ENCODE measurements at regions not wholly inside any gene's neighbourhood (a gene's known extent, or its start where the extent isn't known, plus 50 kb on each side); places are given as distances from the start of the nearest gene placed in this dataset.

GRCh38 chr2:215695861-215696260 is 260.0 kb upstream of the FN1 start:
- H4K20me1 ChIP-seq (replicated peaks in 1 of 2; ENCODE audit: control insufficient read depth in 1 of 2, insufficient read depth in 2 of 2, low read length in 2 of 2) = no peaks in the 10 kb centered on the region
- no peak overlapping the region for H2AK5ac ChIP-seq (ENCODE audit: low read depth, low read length)
- ChIA-PET POLR2A (ENCODE audit: partially characterized antibody) (no interaction called here), CTCF (ENCODE audit: partially characterized antibody) (interaction anchor here (1.0 kb wide), 1 partner anchor 22 kb away, joined by 3 read pairs; no protein-coding TSS in a partner anchor)
- no peak overlapping the region for H2BK15ac ChIP-seq (ENCODE audit: low read length)
- no peaks in the 10 kb centered on the region for H3K9me3 ChIP-seq (ENCODE audit: insufficient read depth in 2 of 2, low read depth in 1 of 2, low read length in 1 of 2)
- no peak overlapping the region for H3K56ac ChIP-seq (replicated peaks; ENCODE audit: insufficient read length, low read depth, low read length)
- H3K4me2 ChIP-seq (ENCODE audit: insufficient read depth in 1 of 2, low read depth in 2 of 2, low read length in 2 of 2) = no peak overlapping the region
- H3K79me2 ChIP-seq (ENCODE audit: control insufficient read depth in 1 of 2, insufficient read depth in 2 of 2, low read length in 2 of 2) = no peaks in the 10 kb centered on the region
- no peak overlapping the region for H3K27ac ChIP-seq (ENCODE audit: low read depth, low read length)
- H3K9ac ChIP-seq (replicated peaks in 1 of 4; ENCODE audit: extremely low read depth in 1 of 4, low read depth in 3 of 4, low read length in 3 of 4) = no peak overlapping the region
- no peak overlapping the region for H3K14ac ChIP-seq (ENCODE audit: insufficient read length)
- no peak overlapping the region for H3K4ac ChIP-seq (replicated peaks; ENCODE audit: insufficient read length, low read depth, low read length)
- no peak overlapping the region for H2BK20ac ChIP-seq (ENCODE audit: low read length)
- no peak overlapping the region for H2BK5ac ChIP-seq (ENCODE audit: low read depth, low read length)
- H3K36me3 ChIP-seq (ENCODE audit: control insufficient read depth in 2 of 4, insufficient read depth in 4 of 4, low read length in 3 of 4) = no peaks in the 10 kb centered on the region
- no peaks in the 10 kb centered on the region for H3K4me1 ChIP-seq (replicated peaks in 1 of 4; ENCODE audit: control insufficient read depth in 3 of 4, insufficient read depth in 4 of 4, low read length in 3 of 4)
- no peak overlapping the region for H3K23ac ChIP-seq (ENCODE audit: insufficient read length)
- H3K27me3 ChIP-seq (replicated peaks in 1 of 4; ENCODE audit: control insufficient read depth in 3 of 4, extremely low read depth in 1 of 4, insufficient read depth in 3 of 4, low read length in 3 of 4) = no peaks in the 10 kb centered on the region
- no peak overlapping the region for H2AFZ ChIP-seq (ENCODE audit: low read length)
- no peak for TF ChIP-seq SP1 (IDR thresholded peaks at IDR 0.05; ENCODE audit: low read depth, low read length)
- WGBS, 2 experiments (ENCODE audit: extremely low coverage in 1 of 2, insufficient coverage in 1 of 2, insufficient read length in 1 of 2, insufficient replicate concordance in 2 of 2, low coverage in 1 of 2, low lambda C conversion rate in 2 of 2, missing lambda C conversion rate in 1 of 2) = 92% methylated on average over 4 of the region's 4 CpGs; no CpG with 5 or more reads in 1 of the 2 experiments
- no peak overlapping the region for H4K8ac ChIP-seq (ENCODE audit: extremely low read depth, insufficient read depth, low read length)
- no peak overlapping the region for H2BK12ac ChIP-seq (ENCODE audit: low read depth, low read length)
- H4K5ac ChIP-seq (ENCODE audit: insufficient read length, low read depth, low read length) = no peak overlapping the region
- H4K91ac ChIP-seq (replicated peaks; ENCODE audit: insufficient read length, low read length) = no peak overlapping the region
- no peak overlapping the region for H3K4me3 ChIP-seq (ENCODE audit: extremely low read depth in 1 of 4, insufficient read depth in 2 of 4, low read depth in 3 of 4, low read length in 4 of 4)
- no peaks in the 10 kb centered on the region for H3K79me1 ChIP-seq (ENCODE audit: low read depth, low read length)
- H2BK120ac ChIP-seq (replicated peaks; ENCODE audit: low read depth, low read length) = no peak overlapping the region
- H3K18ac ChIP-seq (ENCODE audit: extremely low read depth, low read length) = no peak overlapping the region
- H3K23me2 ChIP-seq (ENCODE audit: low read depth, low read length) = no peaks in the 10 kb centered on the region
- DNase-seq (ENCODE audit: low read depth in 1 of 2, low spot score in 2 of 2) (no peak), FAIRE-seq (no peak)

Data from H1 (cell line).